Glutamatergic neuron (in vitro differentiated cells): ENCODE measurements at regions not wholly inside any gene's neighbourhood (a gene's known extent, or its start where the extent isn't known, plus 50 kb on each side); places are given as distances from the start of the nearest gene placed in this dataset.

ENCODE experiments used
- DNase-seq: peaks from one replicate; pipeline ENCODE4 v3.0.0; 2022
- H3K27ac Mint-ChIP-seq: one replicate; pipeline ENCODE4 v1.8.0; 2020; ENCODE audit warnings: mild to moderate bottlenecking, mixed read lengths, inconsistent platforms; ENCODE audit not compliant: unreplicated experiment
- H3K27me3 Mint-ChIP-seq: one replicate; pipeline ENCODE4 v1.8.0; 2020; ENCODE audit warnings: mild to moderate bottlenecking, moderate library complexity, mixed read lengths, inconsistent platforms; ENCODE audit not compliant: unreplicated experiment
- H3K36me3 Mint-ChIP-seq: one replicate; pipeline ENCODE4 v1.8.0; 2020; ENCODE audit warnings: mild to moderate bottlenecking, mixed read lengths, inconsistent platforms; ENCODE audit not compliant: unreplicated experiment
- H3K4me1 Mint-ChIP-seq: one replicate; pipeline ENCODE4 v1.8.0; 2020; ENCODE audit warnings: mild to moderate bottlenecking, low read depth, mixed read lengths, inconsistent platforms; ENCODE audit not compliant: unreplicated experiment
- H3K4me3 Mint-ChIP-seq: one replicate; pipeline ENCODE4 v1.8.0; 2020; ENCODE audit warnings: mild to moderate bottlenecking, mixed read lengths, inconsistent platforms; ENCODE audit not compliant: unreplicated experiment
- H3K9me3 Mint-ChIP-seq: one replicate; pipeline ENCODE4 v1.8.0; 2020; ENCODE audit warnings: mild to moderate bottlenecking, moderate library complexity, mixed read lengths, inconsistent platforms; ENCODE audit not compliant: unreplicated experiment
- TF ChIP-seq, protein P1 (sequence below): fragments of 200-600 bp; sonication (generic); IDR thresholded peaks from one replicate; pipeline ENCODE4 v1.5.0; 2021; ENCODE audit not compliant: partially characterized antibody, unreplicated experiment

DNA sequence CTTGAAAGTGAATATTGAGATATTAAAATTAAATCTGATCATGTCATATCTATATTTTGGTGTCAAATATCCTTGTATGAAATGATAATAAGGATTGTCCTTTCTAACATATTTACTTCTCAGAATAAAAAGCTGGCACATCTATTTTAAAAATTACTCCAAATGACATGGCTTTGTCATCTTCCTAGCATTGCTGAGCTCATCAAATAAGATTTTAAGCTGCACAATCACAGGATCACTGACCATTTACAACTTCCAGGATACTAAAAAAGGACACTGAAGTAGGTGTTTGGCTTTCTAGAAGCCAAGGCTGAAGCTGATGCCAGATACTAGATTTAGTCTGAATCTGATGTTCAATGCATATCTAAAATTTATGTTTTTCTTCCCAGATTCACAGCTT is 351.1 kb downstream of the BMP4 start:
- Mint-ChIP-seq H3K4me3 (no peak overlapping the region), H3K9me3 (no peaks in the 10 kb centered on the region), H3K36me3 (peaks cover 7% of the 10 kb centered on the region), H3K4me1 (no peaks in the 10 kb centered on the region), H3K27ac (no peak overlapping the region), H3K27me3 (peaks cover 1% of the 10 kb centered on the region)
- TF ChIP-seq, protein P1, sequence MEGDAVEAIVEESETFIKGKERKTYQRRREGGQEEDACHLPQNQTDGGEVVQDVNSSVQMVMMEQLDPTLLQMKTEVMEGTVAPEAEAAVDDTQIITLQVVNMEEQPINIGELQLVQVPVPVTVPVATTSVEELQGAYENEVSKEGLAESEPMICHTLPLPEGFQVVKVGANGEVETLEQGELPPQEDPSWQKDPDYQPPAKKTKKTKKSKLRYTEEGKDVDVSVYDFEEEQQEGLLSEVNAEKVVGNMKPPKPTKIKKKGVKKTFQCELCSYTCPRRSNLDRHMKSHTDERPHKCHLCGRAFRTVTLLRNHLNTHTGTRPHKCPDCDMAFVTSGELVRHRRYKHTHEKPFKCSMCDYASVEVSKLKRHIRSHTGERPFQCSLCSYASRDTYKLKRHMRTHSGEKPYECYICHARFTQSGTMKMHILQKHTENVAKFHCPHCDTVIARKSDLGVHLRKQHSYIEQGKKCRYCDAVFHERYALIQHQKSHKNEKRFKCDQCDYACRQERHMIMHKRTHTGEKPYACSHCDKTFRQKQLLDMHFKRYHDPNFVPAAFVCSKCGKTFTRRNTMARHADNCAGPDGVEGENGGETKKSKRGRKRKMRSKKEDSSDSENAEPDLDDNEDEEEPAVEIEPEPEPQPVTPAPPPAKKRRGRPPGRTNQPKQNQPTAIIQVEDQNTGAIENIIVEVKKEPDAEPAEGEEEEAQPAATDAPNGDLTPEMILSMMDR = no peak
- no peak for DNase-seq

DNA sequence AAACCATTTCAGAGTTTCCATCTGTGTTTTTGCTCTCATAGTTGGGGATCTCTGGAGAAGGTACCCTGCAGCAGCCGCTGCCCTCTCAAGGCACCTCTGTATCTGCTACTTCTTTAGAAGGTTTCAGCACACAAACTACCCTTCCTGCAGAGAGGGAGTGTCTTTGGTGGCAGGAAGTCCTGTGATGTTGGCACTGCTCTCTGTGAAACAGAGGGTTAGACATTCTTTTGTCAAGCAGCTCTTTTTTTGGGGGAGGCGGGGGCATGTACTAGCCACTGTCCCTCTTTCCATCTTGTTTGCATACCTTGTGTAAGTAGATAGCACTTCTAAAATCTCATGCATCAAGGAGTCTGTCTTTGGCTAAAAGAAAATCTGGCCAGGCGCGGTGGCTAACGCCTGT is 352.6 kb downstream of the BMP4 start:
- DNase-seq = no peak
- Mint-ChIP-seq H3K4me3 (no peak overlapping the region), H3K9me3 (no peaks in the 10 kb centered on the region), H3K27me3 (peaks cover 1% of the 10 kb centered on the region), H3K36me3 (peaks cover 7% of the 10 kb centered on the region), H3K27ac (no peak overlapping the region), H3K4me1 (no peaks in the 10 kb centered on the region)
- TF ChIP-seq, protein P1 = no peak

DNA sequence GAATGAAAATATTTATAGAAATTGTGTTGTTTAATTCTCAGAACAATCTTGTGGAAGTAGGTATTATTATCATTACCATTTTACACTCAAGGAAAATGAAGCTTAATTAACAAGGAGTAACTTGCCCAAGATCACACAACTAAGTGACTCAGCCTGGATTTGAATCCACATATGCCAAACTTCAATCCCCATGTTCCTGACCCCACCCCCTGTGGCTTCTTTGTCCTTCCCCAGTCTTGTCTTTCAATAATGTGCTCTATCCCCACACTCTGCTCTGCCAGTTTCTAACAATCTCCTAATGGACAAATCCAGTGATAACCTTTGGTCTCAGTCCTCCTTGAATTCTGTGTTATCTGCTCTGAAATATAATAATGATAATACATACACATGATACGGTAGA is 355.2 kb downstream of the BMP4 start:
- Mint-ChIP-seq H3K36me3 (no peaks in the 10 kb centered on the region), H3K4me3 (no peak overlapping the region), H3K27me3 (no peaks in the 10 kb centered on the region), H3K9me3 (no peaks in the 10 kb centered on the region), H3K4me1 (no peaks in the 10 kb centered on the region), H3K27ac (no peak overlapping the region)
- TF ChIP-seq, protein P1 = no peak
- DNase-seq = no peak

DNA sequence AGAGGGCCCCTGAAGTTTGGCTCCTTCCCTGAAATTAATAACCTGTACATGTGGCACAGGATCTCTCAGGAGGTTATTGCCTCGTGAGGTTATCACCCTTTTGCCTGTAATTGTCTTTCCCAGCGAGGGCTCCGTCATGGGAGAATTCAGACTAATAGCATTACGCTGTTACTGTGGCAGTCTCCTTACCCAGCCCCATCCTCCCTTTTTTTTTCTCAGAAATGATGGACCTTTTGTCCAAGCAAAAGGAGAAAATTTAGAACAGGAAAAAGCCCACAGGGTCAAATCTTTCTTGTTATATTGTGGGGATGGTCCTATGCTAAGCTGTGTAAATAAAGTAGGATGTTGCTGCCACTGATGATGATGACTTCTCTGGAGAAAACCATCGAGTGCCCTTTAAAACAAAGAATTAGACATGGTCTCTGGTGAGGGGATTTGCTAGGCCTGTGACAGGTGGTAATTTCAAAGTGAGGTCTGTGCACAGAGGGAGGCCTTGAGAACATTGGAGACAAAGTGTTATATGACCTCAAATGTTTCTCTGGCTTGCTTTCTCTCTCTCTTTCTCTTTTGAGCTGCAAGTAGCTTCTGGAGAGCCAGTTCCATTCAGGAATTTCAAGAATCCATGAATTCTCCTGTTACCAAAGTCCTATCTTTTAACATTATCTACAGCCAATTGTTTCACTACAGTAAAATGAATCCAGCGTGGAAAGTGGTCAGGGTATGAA is 357.2 kb downstream of the BMP4 start:
- no peak for DNase-seq
- Mint-ChIP-seq H3K36me3 (no peaks in the 10 kb centered on the region), H3K27me3 (no peaks in the 10 kb centered on the region), H3K4me3 (no peak overlapping the region), H3K4me1 (no peaks in the 10 kb centered on the region), H3K27ac (peak overlapping the region; percentile 78), H3K9me3 (no peaks in the 10 kb centered on the region)
- TF ChIP-seq, protein P1 = no peak

DNA sequence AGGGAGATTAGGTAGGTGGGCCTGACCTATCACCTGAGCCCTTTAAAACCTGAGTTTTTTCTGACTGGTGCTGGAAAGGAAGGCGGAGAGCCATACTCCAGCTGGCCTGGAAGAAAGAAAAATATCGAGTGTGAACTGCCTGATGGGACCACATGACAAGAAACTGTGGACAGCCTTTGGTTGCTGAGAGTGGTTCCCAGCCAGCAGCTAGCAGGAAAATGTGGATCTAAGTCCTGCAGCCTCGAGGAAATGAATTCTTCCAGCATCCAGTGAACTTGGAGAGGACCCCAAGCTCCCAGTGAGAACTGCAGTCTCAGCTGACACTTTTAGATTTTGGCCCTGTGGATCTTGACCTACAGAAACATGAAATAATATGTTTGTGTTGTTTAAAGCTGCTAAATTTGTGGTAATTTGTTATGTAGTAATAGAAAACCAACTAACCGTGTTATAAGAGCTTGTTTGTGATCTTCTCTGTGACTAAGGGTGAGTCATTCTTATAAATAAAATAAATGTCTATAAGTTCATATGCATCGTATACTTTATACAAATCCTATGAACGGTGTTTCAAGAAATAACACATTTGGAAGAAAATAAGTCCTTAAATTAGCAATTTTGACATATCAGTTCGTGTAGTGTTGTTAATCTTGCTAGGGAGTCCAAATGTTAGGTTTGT is 359.6 kb downstream of the BMP4 start:
- DNase-seq = no peak
- Mint-ChIP-seq H3K27ac (no peak overlapping the region), H3K4me1 (no peaks in the 10 kb centered on the region), H3K9me3 (no peaks in the 10 kb centered on the region), H3K36me3 (no peaks in the 10 kb centered on the region), H3K27me3 (no peaks in the 10 kb centered on the region), H3K4me3 (no peak overlapping the region)
- TF ChIP-seq, protein P1 = no peak
